HCT116 (cell line): ENCODE measurements at regions not wholly inside any gene's neighbourhood (a gene's known extent, or its start where the extent isn't known, plus 50 kb on each side); places are given as distances from the start of the nearest gene placed in this dataset.

ENCODE experiments used
- ATAC-seq: fragments of 200-7000 bp; cut with Tn5 transposase; 2 replicates; pipeline ENCODE4 v1.9.1; 2020; ENCODE audit warnings: mild to moderate bottlenecking, moderate library complexity
- BruUV-seq: library from RNA; stranded (reverse); fragments of 400-500 nt; replicated peaks from 2 replicates; lab custom pipeline; 2021; lab: Mats Ljungman, UMichigan
- CTCF ChIA-PET: fragments of 300-600 bp; sonication (Branson Sonifier 250); formaldehyde crosslinking; loops from one replicate; lab custom pipeline; 2021; ENCODE audit warnings: antibody characterized with exemption; lab: Charles Lee
- POLR2A ChIA-PET: fragments of 300-600, 350-600 bp; sonication (Branson Sonifier 250); formaldehyde crosslinking; loops from one replicate; lab custom pipeline; 2021; ENCODE audit warnings: antibody characterized with exemption; lab: Charles Lee
- RAD21 ChIA-PET, 2 experiments: fragments of 300-600 bp; sonication (Branson Sonifier 250); formaldehyde crosslinking; loops; one replicate each; lab custom pipeline; 2023; ENCODE audit warnings: low total read pairs in 2 of 2; ENCODE audit not compliant: uncharacterized antibody in 2 of 2, unreplicated experiment in 2 of 2, low non-redundant PET in 1 of 2; lab: Charles Lee
- DNase-seq: peaks from one replicate; pipeline ENCODE4 v3.0.0-alpha.2; 2010; ENCODE audit warnings: low read depth, low spot score
- H2AFZ ChIP-seq: fragments of 200-600 bp; shearing (Covaris generic), sonication (generic); 2 replicates; pipeline ENCODE4 v1.6.1; 2017; ENCODE audit warnings: low read depth, mixed run types, mixed read lengths, antibody characterized with exemption, low read length; ENCODE audit not compliant: poor library complexity, severe bottlenecking
- H3K27ac ChIP-seq: 2 replicates; pipeline ENCODE4 v1.5.1; 2012; ENCODE audit warnings: low read depth, low read length
- H3K27me3 ChIP-seq: fragments of 200-600 bp; sonication (generic); 2 replicates; pipeline ENCODE4 v1.6.1; 2016; ENCODE audit warnings: mixed run types, low read length, mixed read lengths; ENCODE audit not compliant: insufficient read depth
- H3K36me3 ChIP-seq, 2 experiments: fragments of 200-500 bp in 1 of 2; fragments of 200-600 bp in 1 of 2; sonication (Bioruptor generic) in 1 of 2; sonication (generic) in 1 of 2; 2 replicates each; pipeline versions ENCODE4 v1.5.1 to v1.6.1; 2014 to 2016; ENCODE audit warnings: low read length in 2 of 2, inconsistent platforms in 1 of 2, mixed read lengths in 1 of 2, mixed run types in 1 of 2; ENCODE audit not compliant: insufficient read depth in 2 of 2, control insufficient read depth in 1 of 2
- H3K4me1 ChIP-seq, 2 experiments: fragments of 200-600 bp in 1 of 2; sonication (generic) in 1 of 2; 2 replicates each; pipeline versions ENCODE4 v1.5.1 to v1.6.1; 2012 to 2017; ENCODE audit warnings: low read length in 2 of 2, inconsistent platforms in 1 of 2, mild to moderate bottlenecking in 1 of 2, mixed read lengths in 1 of 2, mixed run types in 1 of 2, moderate library complexity in 1 of 2; ENCODE audit not compliant: insufficient read depth in 2 of 2, control insufficient read depth in 1 of 2
- H3K4me2 ChIP-seq: fragments of 200-600 bp; sonication (generic); 2 replicates; pipeline ENCODE4 v1.6.1; 2017; ENCODE audit warnings: mixed run types, low read length, mixed read lengths
- H3K4me3 ChIP-seq, 2 experiments: fragments of 200-600 bp in 1 of 2; sonication (generic) in 1 of 2; replicated peaks in 1 of 2; 2 replicates each; pipeline ENCODE4 v1.5.1; 2011 to 2016; ENCODE audit warnings: low read length in 2 of 2, control low read depth in 1 of 2, low read depth in 1 of 2, mild to moderate bottlenecking in 1 of 2, mixed read lengths in 1 of 2, mixed run types in 1 of 2
- H3K79me2 ChIP-seq: fragments of 200-600 bp; sonication (generic); 2 replicates; pipeline ENCODE4 v1.6.1; 2017; ENCODE audit warnings: mild to moderate bottlenecking, mixed run types, low read length, moderate library complexity, mixed read lengths; ENCODE audit not compliant: insufficient read depth
- H3K9ac ChIP-seq: fragments of 200-600 bp; sonication (generic); 2 replicates; pipeline ENCODE4 v1.6.1; 2016; ENCODE audit warnings: low read length, mixed read lengths
- H3K9me2 ChIP-seq: fragments of 200-600 bp; sonication (generic), shearing (Covaris generic); 2 replicates; pipeline ENCODE4 v1.6.1; 2017; ENCODE audit warnings: mixed run types, mild to moderate bottlenecking, moderate library complexity; ENCODE audit not compliant: insufficient read depth
- H3K9me3 ChIP-seq, 2 experiments: fragments of 200-500 bp in 1 of 2; fragments of 200-600 bp in 1 of 2; sonication (Bioruptor generic) in 1 of 2; sonication (generic) in 1 of 2; 2 replicates each; pipeline ENCODE4 v1.6.1; 2014 to 2017; ENCODE audit warnings: low read length in 2 of 2, mixed read lengths in 2 of 2, inconsistent platforms in 1 of 2, low read depth in 1 of 2, mild to moderate bottlenecking in 1 of 2, mixed run types in 1 of 2, moderate library complexity in 1 of 2; ENCODE audit not compliant: control insufficient read depth in 1 of 2, insufficient read depth in 1 of 2
- H4K20me1 ChIP-seq: fragments of 200-600 bp; sonication (generic), shearing (Covaris generic); 2 replicates; pipeline ENCODE4 v1.6.1; 2017; ENCODE audit warnings: mixed run types, mild to moderate bottlenecking, moderate library complexity; ENCODE audit not compliant: insufficient read depth
- CBX3 ChIP-seq: IDR thresholded peaks from 2 replicates; pipeline ENCODE4 v1.6.1; 2012; ENCODE audit warnings: low read depth
- CEBPB ChIP-seq: IDR thresholded peaks from 2 replicates; pipeline ENCODE4 v1.6.1; 2012; ENCODE audit warnings: low read depth
- CTCF ChIP-seq, 3 experiments: fragments of 200-600 bp in 1 of 3; sonication (generic) in 1 of 3; IDR thresholded peaks in 2 of 3; conservative IDR thresholded peaks in 1 of 3; 2 replicates each; pipeline ENCODE4 v1.5.1; 2012 to 2017; ENCODE audit warnings: low read depth in 2 of 3, low read length in 2 of 3, antibody characterized with exemption in 1 of 3, borderline replicate concordance in 1 of 3, control low read depth in 1 of 3, mild to moderate bottlenecking in 1 of 3, mixed read lengths in 1 of 3, mixed run types in 1 of 3, moderate library complexity in 1 of 3; ENCODE audit not compliant: insufficient read depth in 1 of 3
- EGR1 ChIP-seq: IDR thresholded peaks from 2 replicates; pipeline ENCODE4 v1.6.1; 2012; ENCODE audit warnings: low read depth
- ELF1 ChIP-seq: IDR thresholded peaks from 2 replicates; pipeline ENCODE4 v1.6.1; 2012; ENCODE audit warnings: low read depth, borderline replicate concordance
- EZH2phosphoT487 ChIP-seq: fragments of 200-600 bp; IDR thresholded peaks from 2 replicates; pipeline ENCODE4 v1.6.1; 2018; ENCODE audit warnings: antibody characterized with exemption, borderline replicate concordance
- MAX ChIP-seq: IDR thresholded peaks from 2 replicates; pipeline ENCODE4 v1.6.1; 2012
- POLR2A ChIP-seq: IDR thresholded peaks from 2 replicates; pipeline ENCODE4 v1.7.0; 2011; ENCODE audit warnings: borderline replicate concordance; ENCODE audit not compliant: insufficient read depth, insufficient read length; ENCODE audit errors: extremely low read depth
- RAD21 ChIP-seq: IDR thresholded peaks from 2 replicates; pipeline ENCODE4 v1.6.1; 2012; ENCODE audit warnings: low read depth, mild to moderate bottlenecking
- SIN3A ChIP-seq: IDR thresholded peaks from 2 replicates; pipeline ENCODE4 v1.6.1; 2012; ENCODE audit warnings: low read depth
- SP1 ChIP-seq: IDR thresholded peaks from 2 replicates; pipeline ENCODE4 v1.6.1; 2012; ENCODE audit warnings: low read depth
- TCF7L2 ChIP-seq: IDR thresholded peaks from 2 replicates; pipeline ENCODE4 v1.7.0; 2011; ENCODE audit warnings: borderline replicate concordance, inconsistent platforms; ENCODE audit not compliant: insufficient read depth, insufficient read length; ENCODE audit errors: extremely low read depth
- YY1 ChIP-seq: IDR thresholded peaks from 2 replicates; pipeline ENCODE4 v1.6.1; 2011; ENCODE audit warnings: low read length, low read depth, moderate library complexity, mild to moderate bottlenecking; ENCODE audit not compliant: insufficient replicate concordance; ENCODE audit errors: extremely low read depth
- ZBTB33 ChIP-seq: IDR thresholded peaks from 2 replicates; pipeline ENCODE4 v1.6.1; 2011; ENCODE audit warnings: mild to moderate bottlenecking, low read length, moderate library complexity; ENCODE audit not compliant: insufficient replicate concordance; ENCODE audit errors: extremely low read depth
- ZFX ChIP-seq: fragments of 450-650 bp; IDR thresholded peaks from 2 replicates; pipeline ENCODE4 v1.6.1; 2017
- ZNF274 ChIP-seq: fragments of 200-500 bp; sonication (Bioruptor generic); IDR thresholded peaks from 2 replicates; pipeline ENCODE4 v1.6.1; 2014; ENCODE audit warnings: mild to moderate bottlenecking, low read depth, low read length, inconsistent platforms
- intact Hi-C: fragments of 100-400 bp; cut with micrococcal nuclease; formaldehyde crosslinking; loops from 2 replicates; pipeline ENCODE4 v1.10.0; 2022

GRCh38 chr4:144204431-144204830 is 63.9 kb upstream of the GYPA start (continued):
- TF ChIP-seq ELF1: no peak
- no peak for TF ChIP-seq ZFX
- TF ChIP-seq RAD21: no peak
- TF ChIP-seq SP1: no peak
- TF ChIP-seq SIN3A: no peak

- Histone ChIP-seq H2AFZ (no peak overlapping the region), H3K9me2 (no peaks in the 10 kb centered on the region), H3K9ac (no peak overlapping the region), H3K4me1 (no peaks in the 10 kb centered on the region), H3K27me3 (no peaks in the 10 kb centered on the region), H3K9me3 (no peaks in the 10 kb centered on the region), H3K36me3 (no peaks in the 10 kb centered on the region), H4K20me1 (no peaks in the 10 kb centered on the region), H3K27ac (no peak overlapping the region), H3K4me2 (no peak overlapping the region), H3K79me2 (no peaks in the 10 kb centered on the region), H3K4me3 (no peak overlapping the region)
- POLR2A ChIA-PET: no interaction called here
- ATAC-seq (no peak), DNase-seq (no peak)
- CTCF ChIA-PET: no interaction called here
- RAD21 ChIA-PET: no interaction called here
- BruUV-seq: no TSS peak
- TF ChIP-seq SIN3A: no peak
- no peak for TF ChIP-seq YY1
- no peak for TF ChIP-seq EGR1
- no peak for TF ChIP-seq EZH2phosphoT487
- no peak for TF ChIP-seq ZNF274
- intact Hi-C loops: no loop called here
Observed at GRCh38 chr4:144206711-144207110, 66.2 kb upstream of the GYPA start.

- Histone ChIP-seq H4K20me1 (no peaks in the 10 kb centered on the region), H3K4me3 (no peak overlapping the region), H3K4me1 (no peaks in the 10 kb centered on the region), H3K27ac (no peak overlapping the region), H3K36me3 (no peaks in the 10 kb centered on the region), H2AFZ (no peak overlapping the region), H3K9me2 (no peaks in the 10 kb centered on the region), H3K9ac (no peak overlapping the region), H3K27me3 (no peaks in the 10 kb centered on the region), H3K4me2 (no peak overlapping the region), H3K9me3 (no peaks in the 10 kb centered on the region), H3K79me2 (no peaks in the 10 kb centered on the region)
- CTCF ChIA-PET: no interaction called here
- intact Hi-C loops: no loop called here
- POLR2A ChIA-PET: no interaction called here
- no TSS peak for BruUV-seq
- no peak for DNase-seq
- RAD21 ChIA-PET: no interaction called here
- ATAC-seq: no peak
- TF ChIP-seq YY1 (no peak), ZBTB33 (no peak), CBX3 (no peak), SP1 (no peak), RAD21 (no peak), TCF7L2 (no peak), MAX (no peak), CTCF (IDR thresholded peaks at IDR 0.05 in 2 of 3, conservative IDR thresholded peaks at IDR 0.05 in 1 of 3; ENCODE audit: borderline replicate concordance in 1 of 3, insufficient read depth in 1 of 3, low read depth in 2 of 3, low read length in 2 of 3) (no peak), POLR2A (no peak), SIN3A (no peak), CEBPB (no peak)
Observed at GRCh38 chr4:144208074-144208473, 67.6 kb upstream of the GYPA start.
